ENCODE measurements at regions not wholly inside any gene's neighbourhood (a gene's known extent, or its start where the extent isn't known, plus 50 kb on each side); places are given as distances from the start of the nearest gene placed in this dataset.
"Not testable (repeated sequence)": the region's sequence is repeated elsewhere in the genome, so short reads cannot be mapped to it uniquely, and the experiment has no call there.

DNA sequence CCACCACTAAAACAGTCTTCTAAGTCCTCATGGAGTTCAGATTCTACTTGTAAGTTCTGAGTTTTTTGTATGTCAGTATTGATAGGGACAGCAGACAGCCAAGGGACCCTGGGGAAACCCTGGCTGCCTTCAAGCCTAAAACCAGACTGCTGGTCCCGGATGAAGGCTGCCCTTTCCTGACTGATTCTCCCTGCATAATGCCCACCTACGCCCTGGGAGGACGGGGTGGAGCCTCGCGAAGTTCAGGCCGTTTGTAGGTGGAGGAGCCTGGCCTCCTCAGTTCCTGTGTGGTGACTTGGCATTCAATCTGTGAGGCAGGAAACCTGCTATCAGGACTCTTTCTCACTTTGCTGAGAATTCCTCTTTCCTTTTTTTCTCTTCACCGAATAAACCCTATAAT lies 120.3 kb upstream of the LGSN start:
- in situ Hi-C loops (cut with MboI; ENCODE audit: low sequenced_read_pairs): no loop called here

DNA sequence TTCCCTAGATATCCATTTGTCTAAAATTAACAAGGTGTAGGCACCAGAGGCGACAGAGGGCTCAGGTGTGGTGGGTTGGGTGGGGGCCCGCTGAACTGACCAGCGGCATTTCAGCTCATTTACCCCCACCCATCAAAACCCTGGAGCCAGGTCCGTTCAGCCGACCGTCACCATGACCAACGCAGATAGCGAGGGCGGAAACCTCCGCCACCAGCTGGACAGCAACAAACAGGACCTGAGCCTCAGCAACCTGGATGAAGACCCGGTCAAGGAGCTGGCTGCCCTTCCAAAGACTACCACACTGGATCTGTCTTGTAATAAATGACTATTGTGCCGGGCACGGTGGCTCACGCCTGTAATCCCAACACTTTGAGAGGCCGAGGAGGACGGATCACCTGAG lies 120.8 kb upstream of the LGSN start:
- in situ Hi-C loops (cut with MboI; ENCODE audit: low sequenced_read_pairs): no loop called here

DNA sequence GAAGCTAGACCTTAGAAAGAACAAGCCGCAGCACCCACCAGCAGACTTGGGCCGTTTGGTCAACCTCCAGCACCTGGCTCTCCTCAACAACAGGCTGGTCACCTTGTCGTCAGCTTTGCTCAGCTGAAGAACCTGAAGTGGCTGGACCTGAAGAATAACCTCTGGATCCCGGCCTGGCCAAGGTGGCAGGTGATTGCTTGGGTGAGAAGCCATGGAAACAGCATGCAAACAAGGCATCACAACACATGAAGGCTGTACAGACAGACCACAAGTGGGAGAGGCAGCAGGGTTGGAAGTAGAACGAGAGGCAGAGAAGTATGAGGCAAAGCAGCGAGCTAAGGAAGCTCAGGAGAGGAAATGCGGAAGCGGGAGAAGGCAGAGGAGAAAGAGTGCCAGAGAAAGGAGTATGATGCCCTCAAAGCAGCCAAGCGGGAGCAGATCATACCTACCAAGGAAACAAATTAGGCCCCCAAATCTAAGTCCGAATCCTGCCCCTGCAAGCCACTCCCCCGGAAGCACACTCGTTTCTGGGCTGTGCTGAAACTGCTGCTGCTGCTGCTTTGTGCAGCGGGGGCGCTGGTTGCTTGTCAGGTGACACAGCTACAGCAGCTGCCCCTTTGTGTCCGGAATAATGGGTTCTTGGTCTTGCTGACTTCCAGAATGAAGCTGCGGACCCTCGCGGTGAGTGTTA lies 121.6 kb upstream of the LGSN start:
- in situ Hi-C loops (cut with MboI; ENCODE audit: low sequenced_read_pairs): no loop called here

DNA sequence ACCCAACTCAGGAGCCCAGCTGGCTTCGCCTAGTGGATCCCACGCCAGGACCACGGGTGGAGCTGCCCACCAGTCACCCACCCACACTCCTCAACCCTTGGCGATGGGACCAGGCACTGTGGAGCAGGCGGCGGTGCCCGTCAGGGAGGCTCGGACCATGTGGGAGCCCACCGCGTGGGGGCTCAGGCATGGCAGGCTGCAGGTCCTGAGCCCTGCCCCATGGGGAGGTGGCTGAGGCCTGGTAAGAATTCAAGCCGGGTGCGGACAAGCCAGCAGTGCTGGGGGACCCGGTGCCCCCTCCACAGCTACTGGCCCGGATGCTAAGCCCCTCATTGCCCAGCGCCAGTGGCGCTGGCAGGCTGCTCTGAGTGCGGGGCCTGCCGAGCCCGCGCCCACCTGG lies 123.1 kb upstream of the LGSN start:
- in situ Hi-C loops (cut with MboI; ENCODE audit: low sequenced_read_pairs): no loop called here

DNA sequence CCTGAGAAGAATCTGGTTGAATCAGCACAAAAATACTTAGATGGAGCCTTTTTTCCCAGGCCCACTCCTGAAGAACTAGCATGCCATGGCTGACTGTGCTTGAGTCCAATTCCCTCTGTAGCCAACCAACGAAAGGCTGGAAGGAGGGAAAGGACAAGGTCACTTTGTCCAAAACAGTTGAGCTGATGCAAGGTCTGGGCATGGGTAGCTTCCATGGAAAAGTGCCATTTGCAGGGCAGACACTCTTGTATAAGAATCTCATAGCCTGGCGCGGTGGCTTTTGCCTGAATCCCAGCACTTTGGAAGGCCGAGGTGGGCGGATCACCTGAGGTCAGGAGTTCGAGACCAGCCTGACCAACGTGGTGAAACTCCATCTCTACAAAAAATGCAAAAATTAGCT lies 125.0 kb upstream of the LGSN start:
- in situ Hi-C loops (cut with MboI; ENCODE audit: low sequenced_read_pairs): no loop called here

DNA sequence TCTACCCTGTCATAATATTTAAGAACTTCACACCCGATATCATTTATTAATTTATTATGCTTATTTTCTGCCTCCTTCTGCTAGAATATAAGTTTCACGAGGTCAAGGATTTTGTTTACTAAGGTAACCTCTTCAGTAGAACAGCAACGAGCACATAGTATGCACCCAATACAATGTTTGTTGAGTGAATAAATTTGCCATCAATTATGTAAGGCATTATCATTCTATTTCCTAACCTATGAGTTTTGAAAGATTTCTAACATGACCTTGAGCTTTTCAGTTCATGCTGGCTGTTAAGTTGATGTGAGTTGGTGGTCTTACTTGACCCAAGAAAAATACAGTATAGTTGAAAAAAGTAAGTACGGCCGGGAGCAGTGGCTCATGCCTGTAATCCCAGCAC lies 125.9 kb upstream of the LOC128125822 start:
- in situ Hi-C loops (cut with MboI; ENCODE audit: low sequenced_read_pairs): no loop called here

DNA sequence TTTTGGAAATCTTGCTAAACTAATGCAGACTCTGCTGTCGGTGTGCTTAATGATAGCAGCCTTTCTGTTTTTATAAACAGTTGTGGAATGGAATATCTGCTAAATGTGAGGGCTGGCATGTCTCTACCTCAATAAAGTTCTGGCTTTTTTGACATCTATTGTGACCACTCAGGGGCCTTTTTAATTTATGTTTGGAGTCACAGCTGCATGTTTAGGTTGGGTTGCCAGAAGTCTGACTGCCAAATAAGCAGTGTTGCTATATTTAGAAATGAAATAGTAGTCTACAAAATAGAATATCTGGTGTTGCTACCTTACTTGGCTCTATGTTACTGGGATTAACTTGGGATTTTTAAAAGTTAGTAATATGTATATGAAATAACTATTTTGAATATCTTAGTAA lies 125.1 kb upstream of the LOC128125822 start:
- in situ Hi-C loops (cut with MboI; ENCODE audit: low sequenced_read_pairs): no loop called here

DNA sequence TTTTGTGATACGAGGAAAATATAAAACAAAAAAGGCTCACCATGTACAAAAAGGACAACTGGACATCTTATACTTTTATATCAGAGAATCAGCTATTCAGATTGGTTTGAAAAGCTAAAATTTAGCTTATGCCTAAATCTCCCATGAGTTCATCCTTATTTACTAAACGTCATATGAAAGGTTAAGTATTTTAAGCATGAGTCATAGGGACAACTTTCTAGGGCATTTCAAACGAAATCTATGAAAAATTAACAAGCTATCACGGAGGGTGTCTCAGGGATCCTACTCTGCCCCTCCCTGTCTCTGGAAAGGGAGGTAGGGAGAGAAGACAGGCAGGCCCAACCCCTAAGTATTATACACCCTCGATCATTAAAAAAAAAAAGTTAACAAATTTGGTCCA lies 124.1 kb upstream of the LOC128125822 start:
- in situ Hi-C loops (cut with MboI; ENCODE audit: low sequenced_read_pairs): no loop called here

DNA sequence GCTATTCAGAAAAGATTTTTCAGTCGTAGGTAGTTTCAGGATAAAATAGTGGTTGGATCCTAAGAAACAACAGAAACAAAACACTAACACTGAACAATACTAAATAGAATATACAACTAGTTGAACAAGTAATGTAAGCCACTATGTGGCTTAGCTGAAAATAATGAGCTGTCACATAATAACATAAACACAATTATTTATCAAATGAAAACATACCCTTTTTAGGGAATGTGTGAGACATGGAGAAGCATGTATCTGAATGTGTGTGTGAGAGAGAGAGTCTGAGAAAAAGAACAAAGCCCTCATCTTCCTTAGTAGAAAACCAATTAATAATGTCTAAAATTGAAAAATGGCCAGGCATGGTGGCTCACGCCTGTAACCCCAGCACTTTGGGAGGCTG lies 122.6 kb upstream of the LOC128125822 start:
- in situ Hi-C loops (cut with MboI; ENCODE audit: low sequenced_read_pairs): no loop called here

DNA sequence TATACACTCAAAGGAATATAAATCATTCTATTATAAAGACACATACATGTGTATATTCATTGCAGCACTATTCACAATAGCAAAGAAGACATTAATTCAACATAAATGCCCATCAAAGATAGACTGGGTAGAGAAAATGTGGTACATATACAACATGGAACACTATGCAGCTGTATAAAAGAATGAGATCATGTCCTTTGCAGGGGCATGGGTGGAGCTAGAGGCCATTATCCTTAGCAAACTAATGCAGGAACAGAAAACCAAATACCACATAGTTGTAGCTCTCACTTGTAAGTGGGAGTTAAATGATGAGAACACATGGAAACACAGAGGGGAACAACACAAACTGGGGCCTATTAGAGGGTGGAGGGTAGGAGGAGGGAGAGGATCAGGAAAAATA lies 121.0 kb upstream of the LOC128125822 start:
- in situ Hi-C loops (cut with MboI; ENCODE audit: low sequenced_read_pairs): no loop called here

DNA sequence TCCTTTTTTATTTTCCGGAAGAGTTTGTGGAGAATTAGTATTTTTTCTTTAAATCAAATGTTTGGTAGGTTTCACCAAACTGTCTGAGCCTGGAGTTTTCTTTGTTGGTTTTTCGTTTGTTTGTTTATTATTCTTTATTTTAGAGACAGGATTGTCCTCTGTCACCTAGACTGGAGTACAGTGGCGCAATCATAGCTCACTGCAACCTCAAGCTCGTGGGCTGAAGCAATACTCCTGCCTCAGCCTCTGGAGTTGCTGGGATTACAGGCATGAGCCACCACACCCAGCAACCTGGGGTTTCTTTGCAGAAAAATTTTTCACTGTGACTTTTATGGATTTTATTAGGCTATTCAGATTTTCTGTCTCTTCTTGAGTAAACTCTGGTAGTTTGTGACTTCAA lies 120.2 kb upstream of the LOC128125822 start:
- in situ Hi-C loops (cut with MboI; ENCODE audit: low sequenced_read_pairs): no loop called here

DNA sequence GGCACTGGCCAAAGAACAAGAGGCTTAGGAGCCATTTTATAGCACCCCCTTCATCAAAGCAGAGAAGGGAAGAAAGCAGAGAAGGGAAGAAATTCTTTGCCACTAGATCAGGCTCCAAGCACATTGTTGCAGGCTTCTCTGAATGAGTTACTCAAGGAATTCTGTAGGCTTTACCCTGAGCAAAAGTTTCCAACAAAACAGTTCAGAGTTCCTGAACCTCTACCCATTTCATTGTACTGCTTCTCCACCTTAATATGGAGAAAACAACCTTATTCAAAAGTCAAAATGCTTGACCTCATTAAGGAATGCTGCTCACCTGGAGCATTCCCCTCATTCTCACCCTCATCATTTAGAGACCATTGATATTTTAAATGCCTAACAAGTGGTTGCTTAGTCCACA lies 115.5 kb upstream of the LOC128125822 start:
- in situ Hi-C loops (cut with MboI; ENCODE audit: low sequenced_read_pairs): no loop called here

DNA sequence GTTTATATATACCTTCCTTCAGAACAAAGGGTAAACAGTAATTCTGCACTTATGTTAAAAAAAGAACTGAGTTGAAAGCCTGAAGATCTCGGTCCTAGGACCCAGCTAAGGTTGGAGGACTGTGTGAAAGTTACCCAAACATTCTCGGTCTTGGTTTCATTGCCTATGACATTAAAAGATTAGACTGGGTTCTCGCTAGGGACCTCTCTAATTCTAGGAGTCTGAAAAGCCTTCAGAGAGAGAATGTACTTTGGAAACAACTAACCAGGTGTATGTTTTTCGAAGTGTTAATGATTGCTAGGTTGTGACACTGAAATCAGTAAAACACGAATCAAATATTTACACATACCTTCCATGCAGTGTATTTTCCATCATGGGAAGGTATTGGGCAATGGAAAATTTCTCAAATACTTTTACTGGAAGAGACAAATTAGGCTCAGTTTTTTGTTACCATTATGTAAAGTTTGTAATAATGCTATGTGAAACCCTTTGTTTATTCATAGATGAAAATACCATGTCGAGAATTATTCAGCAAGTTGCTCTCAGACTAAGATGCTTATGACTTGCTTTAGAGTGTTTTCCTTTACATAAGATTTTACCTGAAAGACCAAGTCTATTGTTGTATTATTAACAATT lies 113.7 kb upstream of the LOC128125822 start:
- in situ Hi-C loops (cut with MboI; ENCODE audit: low sequenced_read_pairs): no loop called here

DNA sequence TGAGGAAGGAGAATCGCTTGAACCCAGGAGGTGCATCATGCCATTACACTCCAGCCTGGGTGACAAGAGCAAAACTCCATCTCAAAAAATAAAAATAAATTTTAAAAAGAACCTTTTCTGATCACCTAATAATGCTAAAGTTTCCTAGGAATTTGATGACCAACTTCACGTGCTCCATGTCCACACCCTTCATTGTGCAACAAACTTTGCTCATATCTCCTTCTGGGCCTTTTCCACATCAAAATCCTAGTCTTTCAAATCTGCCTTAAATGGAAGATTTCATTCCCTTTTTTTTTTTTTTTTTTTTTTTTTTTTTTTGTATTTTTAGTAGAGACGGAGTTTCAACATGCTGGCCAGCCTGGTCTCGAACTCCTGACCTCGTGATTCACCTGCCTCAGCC lies 112.5 kb upstream of the LOC128125822 start:
- in situ Hi-C loops (cut with MboI; ENCODE audit: low sequenced_read_pairs): no loop called here

DNA sequence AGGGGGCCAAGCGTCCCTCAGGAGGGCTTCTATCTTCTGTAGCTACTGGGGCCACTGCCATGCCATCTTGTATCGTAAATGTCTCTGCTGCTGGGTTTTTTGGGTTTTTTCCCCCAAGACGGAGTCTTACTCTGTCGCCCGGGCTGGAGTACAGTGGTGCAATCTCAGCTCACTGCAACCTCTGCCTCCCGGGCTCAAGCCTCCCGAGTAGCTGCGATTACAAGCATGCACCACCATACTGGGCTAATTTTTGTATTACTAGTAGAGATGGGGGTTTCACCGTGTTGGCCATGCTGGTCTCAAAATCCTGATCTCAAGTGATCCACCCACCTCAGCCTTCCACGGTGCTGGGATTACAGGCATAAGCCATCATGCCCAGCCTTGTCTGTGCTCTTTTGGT lies 111.3 kb upstream of the LOC128125822 start:
- in situ Hi-C loops (cut with MboI; ENCODE audit: low sequenced_read_pairs): no loop called here

DNA sequence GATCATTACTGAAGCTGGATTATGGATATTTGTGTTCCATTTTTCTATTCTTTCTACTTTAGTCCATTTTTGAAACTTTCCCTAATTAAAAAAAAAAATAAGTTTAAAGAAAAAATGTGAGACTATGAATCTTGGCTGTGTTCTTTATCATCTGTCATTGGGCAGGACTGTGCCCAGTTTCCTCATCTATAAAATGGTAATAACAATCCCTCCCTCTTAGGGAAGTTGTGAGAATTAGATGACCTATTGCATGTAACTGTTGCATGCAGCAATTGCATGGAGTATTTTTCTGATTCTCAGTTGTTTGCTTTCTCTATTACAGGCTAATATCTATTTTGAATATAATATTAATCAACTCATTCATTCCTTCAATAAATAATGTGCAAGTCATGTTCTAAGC lies 108.2 kb upstream of the LOC128125822 start:
- in situ Hi-C loops (cut with MboI; ENCODE audit: low sequenced_read_pairs): no loop called here

DNA sequence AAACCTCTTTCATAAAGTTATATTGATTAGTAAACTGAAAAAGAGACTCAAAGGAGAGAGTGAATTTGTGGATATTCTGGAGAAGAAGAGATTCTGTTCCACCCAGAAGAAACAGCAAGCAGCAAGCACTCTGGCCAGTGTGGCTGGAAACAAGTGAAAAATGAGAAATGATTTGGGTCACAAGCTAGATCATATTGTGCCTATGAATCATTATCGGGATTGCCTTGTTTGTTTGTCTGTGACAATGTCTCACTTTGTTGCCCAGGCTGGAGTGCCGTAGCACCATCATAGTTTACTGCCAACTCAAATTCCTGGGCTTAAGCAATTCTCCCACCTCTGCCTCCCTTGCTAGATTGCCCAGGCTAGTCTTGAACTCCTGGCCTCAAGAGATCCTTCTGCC lies 106.5 kb upstream of the LOC128125822 start:
- in situ Hi-C loops (cut with MboI; ENCODE audit: low sequenced_read_pairs): no loop called here

DNA sequence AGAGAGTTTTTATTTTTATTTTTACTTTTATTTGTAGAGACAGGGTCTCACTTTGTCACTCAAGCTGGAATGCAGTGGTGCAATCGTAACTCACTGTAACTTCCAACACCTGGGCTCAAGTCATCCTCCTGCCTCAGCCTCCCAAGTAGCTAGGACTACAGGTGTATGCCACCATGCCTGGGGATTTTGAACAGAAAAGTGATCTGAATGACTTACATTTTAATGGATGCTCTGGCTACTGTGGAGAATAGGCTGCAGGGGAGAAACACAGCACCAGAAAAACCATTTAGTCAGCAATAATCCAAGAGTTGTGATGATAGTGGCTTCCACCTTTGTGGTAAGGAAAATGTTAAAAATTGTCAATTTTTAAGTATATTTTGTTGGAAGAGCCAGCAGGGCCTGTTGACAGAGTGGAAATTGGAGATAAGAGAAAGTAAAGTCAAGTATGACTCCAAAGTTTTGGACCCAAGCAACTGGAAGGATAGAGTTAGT lies 106.0 kb upstream of the LOC128125822 start:
- in situ Hi-C loops (cut with MboI; ENCODE audit: low sequenced_read_pairs): no loop called here

DNA sequence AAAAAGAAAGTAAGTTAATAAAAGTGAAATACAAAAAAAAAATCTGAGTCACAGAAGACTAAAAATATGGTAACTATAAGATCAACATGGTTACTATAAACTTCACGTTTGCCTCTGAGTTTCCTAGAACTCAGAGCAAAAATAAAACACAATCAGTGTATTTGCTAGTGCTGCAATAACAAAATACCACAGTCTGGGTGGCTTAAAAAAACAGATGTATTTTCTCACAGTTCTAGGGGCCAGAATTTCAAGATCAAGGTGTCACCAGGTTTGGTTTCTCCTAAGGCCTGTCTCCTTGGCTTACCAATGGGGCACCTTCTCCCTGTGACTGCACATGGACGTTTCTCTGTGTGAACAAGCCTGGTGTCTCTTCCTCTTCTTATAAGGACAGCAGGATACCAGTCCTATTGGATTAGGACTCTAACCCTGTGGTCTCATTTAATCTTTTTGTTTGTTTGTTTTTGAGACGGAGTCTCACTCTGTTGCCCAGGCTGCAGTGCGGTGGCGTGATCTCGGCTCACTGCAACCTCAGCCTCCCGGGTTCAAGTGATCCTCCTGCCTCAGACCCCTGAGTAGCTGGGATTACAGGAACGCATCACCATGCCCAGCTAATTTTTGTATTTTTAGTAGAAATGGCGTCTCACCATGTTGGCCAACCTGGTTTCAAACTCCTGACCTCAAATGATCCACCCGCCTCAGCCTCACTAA lies 104.9 kb upstream of the LOC128125822 start:
- in situ Hi-C loops (cut with MboI; ENCODE audit: low sequenced_read_pairs): no loop called here

DNA sequence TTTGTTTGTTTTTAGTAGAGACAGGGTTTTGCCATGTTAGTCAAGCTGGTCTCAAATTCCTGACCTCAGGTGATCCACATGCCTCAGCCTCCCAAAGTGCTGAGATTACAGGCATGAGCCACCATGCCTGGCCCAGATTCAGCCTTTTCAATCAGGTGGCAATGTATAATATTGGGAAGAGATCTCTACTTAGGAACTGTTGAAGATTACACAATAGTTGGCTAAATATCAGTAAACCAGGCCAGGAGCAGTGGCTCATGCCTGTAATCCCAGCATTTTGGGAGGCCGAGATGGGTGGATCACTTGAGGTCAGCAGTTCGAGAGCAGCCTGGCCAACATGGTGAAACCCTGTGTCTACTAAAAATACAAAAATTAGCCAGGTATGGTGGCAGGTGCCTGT lies 101.1 kb upstream of the LOC128125822 start:
- in situ Hi-C loops (cut with MboI; ENCODE audit: low sequenced_read_pairs): not testable (repeated sequence)

DNA sequence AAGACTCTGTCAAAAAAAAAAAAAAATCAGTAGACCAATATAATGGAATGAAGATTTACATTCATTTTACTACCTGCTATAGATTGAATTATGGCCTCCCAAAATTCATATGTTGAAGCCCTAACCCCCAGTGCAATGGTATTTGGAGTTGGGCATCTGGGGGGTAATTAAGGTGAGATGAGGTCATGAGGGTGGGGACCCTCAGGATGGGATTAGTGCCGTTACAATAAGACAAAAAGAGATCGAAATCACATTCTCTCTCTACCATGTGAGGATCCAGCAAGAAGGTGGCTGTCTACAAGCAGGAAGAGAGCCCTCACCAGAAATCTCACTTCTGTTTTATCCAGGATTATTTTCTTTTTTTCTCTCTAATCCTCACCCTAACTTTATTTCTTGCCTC lies 100.6 kb upstream of the LOC128125822 start:
- in situ Hi-C loops (cut with MboI; ENCODE audit: low sequenced_read_pairs): no loop called here

DNA sequence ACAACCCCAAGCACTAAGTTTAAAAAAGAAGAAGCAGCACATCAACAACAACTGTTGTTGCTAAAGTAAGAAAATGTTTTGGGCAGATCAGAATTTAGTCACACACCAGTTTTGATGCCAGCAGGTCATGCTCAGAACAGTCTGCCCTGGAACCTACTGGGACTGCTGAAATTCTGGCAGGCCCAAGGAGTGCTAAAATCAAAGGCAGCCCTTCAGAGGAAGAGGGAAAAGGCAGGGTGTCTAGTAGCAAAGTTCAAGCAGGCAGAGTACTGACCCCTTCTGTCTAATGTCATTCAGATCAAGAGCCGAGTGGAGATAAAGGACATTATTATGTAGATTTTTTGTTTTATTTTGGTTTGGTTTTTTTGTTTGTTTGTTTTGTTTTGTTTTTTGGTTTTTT lies 96.6 kb upstream of the LOC128125822 start:
- in situ Hi-C loops (cut with MboI; ENCODE audit: low sequenced_read_pairs): no loop called here

All from HL-60/S4 (cell line).